A549 (cell line): ENCODE measurements at regions not wholly inside any gene's neighbourhood (a gene's known extent, or its start where the extent isn't known, plus 50 kb on each side); places are given as distances from the start of the nearest gene placed in this dataset.

Experiments
- ATAC-seq, 2 experiments: fragments of 200-7000 bp in 1 of 2; fragments of >200 bp in 1 of 2; cut with Nextera tagmentation in 1 of 2; cut with Tn5 transposase in 1 of 2; 3 replicates each; pipeline versions ENCODE4 v1.8.0 to v1.9.1; 2018 to 2020; ENCODE audit warnings: mild to moderate bottlenecking in 1 of 2, moderate library complexity in 1 of 2
- CTCF ChIA-PET: fragments of 300-600 bp; sonication (Branson Sonifier 250); formaldehyde crosslinking; extraction: SDS; loops from one replicate; lab custom pipeline; 2021; ENCODE audit warnings: antibody characterized with exemption, inconsistent platforms; lab: Yijun Ruan, JAX
- POLR2A ChIA-PET: fragments of 350-600 bp; formaldehyde crosslinking; extraction: SDS; loops from one replicate; lab custom pipeline; 2021; ENCODE audit warnings: antibody characterized with exemption, inconsistent platforms; lab: Yijun Ruan, JAX
- DNase-seq, 2 experiments: peaks; one replicate each; pipeline versions ENCODE4 v3.0.0 to v3.0.0-alpha.2; 2011 to 2016; ENCODE audit warnings: low read depth in 1 of 2, low spot score in 1 of 2
- FAIRE-seq: peaks from 2 replicates; lab custom pipeline; 2011; peaks lifted over from hg19 to GRCh38; lab: Jason Lieb, UNC
- H3K27ac ChIP-seq, 2 experiments: fragments of >200 bp; sonication (Bioruptor Twin); formaldehyde crosslinking; 3 replicates each; pipeline ENCODE4 v1.5.1; 2016 to 2017
- H3K4me1 ChIP-seq: fragments of >200 bp; sonication (Bioruptor Twin); formaldehyde crosslinking; 3 replicates; pipeline ENCODE4 v1.6.1; 2016
- H3K4me2 ChIP-seq: fragments of >200 bp; sonication (Bioruptor Twin); formaldehyde crosslinking; 3 replicates; pipeline ENCODE4 v1.6.1; 2016
- H3K4me3 ChIP-seq: fragments of >200 bp; sonication (Bioruptor Twin); formaldehyde crosslinking; 3 replicates; pipeline ENCODE4 v1.5.1; 2016
- H3K9me3 ChIP-seq: fragments of >200 bp; sonication (Bioruptor Twin); formaldehyde crosslinking; 3 replicates; pipeline ENCODE4 v1.6.1; 2016
- CBX2 ChIP-seq: fragments of 200-600 bp; sonication (generic); IDR thresholded peaks from 2 replicates; pipeline ENCODE4 v1.6.1; 2016; ENCODE audit warnings: low read depth, mild to moderate bottlenecking, borderline replicate concordance
- CEBPB ChIP-seq, 2 experiments: fragments of >200 bp in 1 of 2; sonication (Bioruptor Twin) in 1 of 2; formaldehyde crosslinking in 1 of 2; IDR thresholded peaks; 2 replicates each; pipeline ENCODE4 v1.6.1; 2012 to 2016
- CHD2 ChIP-seq: fragments of 150-350 bp; IDR thresholded peaks from 2 replicates; pipeline ENCODE4 v1.6.1; 2014; ENCODE audit warnings: low read length; ENCODE audit not compliant: partially characterized antibody
- CHD4 ChIP-seq: fragments of 200-600 bp; sonication (generic); IDR thresholded peaks from 2 replicates; pipeline ENCODE4 v1.6.1; 2016; ENCODE audit warnings: antibody characterized with exemption, mild to moderate bottlenecking, borderline replicate concordance
- EHMT2 ChIP-seq: fragments of 200-600 bp; sonication (generic); IDR thresholded peaks from 2 replicates; pipeline ENCODE4 v1.6.1; 2016; ENCODE audit warnings: antibody characterized with exemption, low read depth, mild to moderate bottlenecking, moderate library complexity
- EP300 ChIP-seq, 2 experiments: fragments of >200 bp; sonication (Bioruptor Twin); formaldehyde crosslinking; IDR thresholded peaks; 2 replicates in 1 of 2; 3 replicates in 1 of 2; pipeline ENCODE4 v1.6.1; 2016 to 2017
- FOSB ChIP-seq: fragments of 250-450 bp; sonication (Bioruptor Pico); IDR thresholded peaks from 2 replicates; pipeline ENCODE4 v1.5.0; 2020; ENCODE audit warnings: mild to moderate bottlenecking, moderate library complexity
- GATA3 ChIP-seq: IDR thresholded peaks from 2 replicates; pipeline ENCODE4 v1.6.1; 2012; ENCODE audit warnings: borderline replicate concordance
- HDAC2 ChIP-seq: fragments of 200-600 bp; sonication (generic); IDR thresholded peaks from 2 replicates; pipeline ENCODE4 v1.6.1; 2016
- HOXA7 ChIP-seq: fragments of 250-450 bp; sonication (Bioruptor Pico); IDR thresholded peaks from 2 replicates; pipeline ENCODE4 v1.5.0; 2020; ENCODE audit warnings: mild to moderate bottlenecking, moderate library complexity
- HOXB5 ChIP-seq: fragments of 250-450 bp; sonication (Bioruptor Pico); IDR thresholded peaks from 2 replicates; pipeline ENCODE4 v1.5.0; 2020; ENCODE audit warnings: mild to moderate bottlenecking, moderate library complexity
- JUN ChIP-seq, 2 experiments: fragments of >200 bp; sonication (Bioruptor Twin); formaldehyde crosslinking; IDR thresholded peaks; 2 replicates in 1 of 2; 3 replicates in 1 of 2; pipeline ENCODE4 v1.6.1; 2016 to 2017
- KDM1A ChIP-seq: fragments of 200-600 bp; sonication (generic); IDR thresholded peaks from 2 replicates; pipeline ENCODE4 v1.6.1; 2016; ENCODE audit warnings: low read depth, mild to moderate bottlenecking
- MAFK ChIP-seq: fragments of 450-650 bp; IDR thresholded peaks from 2 replicates; pipeline ENCODE4 v1.6.1; 2014; ENCODE audit not compliant: partially characterized antibody
- NFE2L2 ChIP-seq: fragments of 150-350 bp; conservative IDR thresholded peaks from 2 replicates; pipeline ENCODE4 v1.6.1; 2014; ENCODE audit warnings: low read length
- NPAS2 ChIP-seq: fragments of 250-450 bp; sonication (Bioruptor Pico); IDR thresholded peaks from 2 replicates; pipeline ENCODE4 v1.8.0; 2022; ENCODE audit warnings: mild to moderate bottlenecking, moderate library complexity, borderline replicate concordance
- NR3C1 ChIP-seq: fragments of >200 bp; sonication (Bioruptor Twin); formaldehyde crosslinking; IDR thresholded peaks from 3 replicates; pipeline ENCODE4 v1.6.1; 2017
- POLR2AphosphoS2 ChIP-seq: conservative IDR thresholded peaks from 2 replicates; pipeline ENCODE4 v1.6.1; 2012; ENCODE audit warnings: low read length, improper control_type of control experiment, inconsistent platforms
- RAD21 ChIP-seq, 2 experiments: fragments of >200 bp in 1 of 2; sonication (Bioruptor Twin) in 1 of 2; formaldehyde crosslinking in 1 of 2; IDR thresholded peaks in 1 of 2; conservative IDR thresholded peaks in 1 of 2; 2 replicates in 1 of 2; 3 replicates in 1 of 2; pipeline ENCODE4 v1.6.1; 2012 to 2018; ENCODE audit warnings: inconsistent platforms in 1 of 2
- SMC3 ChIP-seq: fragments of >200 bp; sonication (Bioruptor Twin); formaldehyde crosslinking; IDR thresholded peaks from 3 replicates; pipeline ENCODE4 v1.6.1; 2018; ENCODE audit warnings: inconsistent platforms
- ZFP36 ChIP-seq: fragments of 450-650 bp; IDR thresholded peaks from 2 replicates; pipeline ENCODE4 v1.6.1; 2014; ENCODE audit warnings: borderline replicate concordance; ENCODE audit not compliant: partially characterized antibody
- ZNF302 ChIP-seq: fragments of 250-450 bp; sonication (Bioruptor Pico); IDR thresholded peaks from 2 replicates; pipeline ENCODE4 v1.9.0; 2021; ENCODE audit warnings: inconsistent platforms, mild to moderate bottlenecking, moderate library complexity
- ZSCAN20 ChIP-seq: fragments of 250-450 bp; sonication (Bioruptor Pico); IDR thresholded peaks from 2 replicates; pipeline ENCODE4 v1.8.0; 2022; ENCODE audit warnings: mild to moderate bottlenecking, moderate library complexity
- WGBS: methylation state at CpG from one replicate; pipeline ENCODE4 v1.1.6; 2017; ENCODE audit errors: missing lambda C conversion rate; 5-methylcytosine and 5-hydroxymethylcytosine counted together
- TF ChIP-seq, protein P1 (sequence below): fragments of >200 bp; sonication (Bioruptor Twin); formaldehyde crosslinking; IDR thresholded peaks from 3 replicates; pipeline ENCODE4 v1.5.1; 2016
- TF ChIP-seq, protein P2 (sequence below): fragments of >200 bp; sonication (Bioruptor Twin); formaldehyde crosslinking; IDR thresholded peaks from 3 replicates; pipeline ENCODE4 v1.6.1; 2016
- TF ChIP-seq, protein P3 (sequence below): fragments of 250-450 bp; sonication (Bioruptor Pico); IDR thresholded peaks from 2 replicates; pipeline ENCODE4 v1.5.0; 2021; ENCODE audit warnings: mild to moderate bottlenecking, moderate library complexity, borderline replicate concordance
- TF ChIP-seq, protein P4 (sequence below): fragments of 450-650 bp; IDR thresholded peaks from 2 replicates; pipeline ENCODE4 v1.6.1; 2014; ENCODE audit warnings: antibody characterized with exemption
- TF ChIP-seq, protein P5 (sequence below): fragments of 150-350 bp; IDR thresholded peaks from 2 replicates; pipeline ENCODE4 v1.6.1; 2014; ENCODE audit warnings: low read depth, mild to moderate bottlenecking, low read length
- TF ChIP-seq, protein P6 (sequence below): fragments of >200 bp; sonication (Bioruptor Twin); formaldehyde crosslinking; IDR thresholded peaks from 2 replicates; pipeline ENCODE4 v1.6.1; 2016

DNA sequence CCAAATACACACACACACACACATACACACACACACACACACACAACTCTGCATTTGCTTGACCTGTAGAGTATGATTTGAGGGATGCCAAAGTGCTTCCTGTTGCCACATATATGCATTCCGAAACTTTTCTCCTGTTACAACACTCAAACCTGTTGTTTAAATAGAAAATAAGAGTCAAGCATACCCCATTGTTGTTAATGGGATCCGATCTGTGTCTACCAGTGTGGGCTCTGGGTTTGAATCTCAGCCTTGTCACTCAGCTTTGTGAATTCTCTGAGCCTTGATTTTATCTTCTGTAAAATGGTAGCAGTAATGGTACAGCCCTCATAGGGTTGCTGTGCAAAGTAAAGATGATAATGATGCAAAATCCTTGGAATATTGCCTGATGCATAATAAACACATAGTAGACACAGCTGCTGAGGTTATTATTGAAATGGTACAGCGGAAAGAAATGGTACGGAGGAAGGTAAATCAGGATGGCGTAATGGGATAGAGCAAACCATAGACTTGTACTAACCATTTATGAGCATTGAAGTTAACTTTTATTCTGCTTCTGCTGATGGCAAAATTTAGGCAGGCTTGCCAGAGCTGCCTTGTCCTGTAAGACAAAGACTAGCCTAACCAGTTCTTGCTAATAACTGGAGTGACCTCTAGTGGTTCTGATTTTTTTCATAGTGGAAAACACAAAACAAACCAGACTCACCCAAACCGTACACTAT lies 113.5 kb upstream of the PHACTR1 start (continued):
- TF ChIP-seq RAD21 (conservative IDR thresholded peaks at IDR 0.05 in 1 of 2, IDR thresholded peaks at IDR 0.05 in 1 of 2) = peak; percentile 96 to 97
- no peak for TF ChIP-seq CBX2
- TF ChIP-seq, protein P1, sequence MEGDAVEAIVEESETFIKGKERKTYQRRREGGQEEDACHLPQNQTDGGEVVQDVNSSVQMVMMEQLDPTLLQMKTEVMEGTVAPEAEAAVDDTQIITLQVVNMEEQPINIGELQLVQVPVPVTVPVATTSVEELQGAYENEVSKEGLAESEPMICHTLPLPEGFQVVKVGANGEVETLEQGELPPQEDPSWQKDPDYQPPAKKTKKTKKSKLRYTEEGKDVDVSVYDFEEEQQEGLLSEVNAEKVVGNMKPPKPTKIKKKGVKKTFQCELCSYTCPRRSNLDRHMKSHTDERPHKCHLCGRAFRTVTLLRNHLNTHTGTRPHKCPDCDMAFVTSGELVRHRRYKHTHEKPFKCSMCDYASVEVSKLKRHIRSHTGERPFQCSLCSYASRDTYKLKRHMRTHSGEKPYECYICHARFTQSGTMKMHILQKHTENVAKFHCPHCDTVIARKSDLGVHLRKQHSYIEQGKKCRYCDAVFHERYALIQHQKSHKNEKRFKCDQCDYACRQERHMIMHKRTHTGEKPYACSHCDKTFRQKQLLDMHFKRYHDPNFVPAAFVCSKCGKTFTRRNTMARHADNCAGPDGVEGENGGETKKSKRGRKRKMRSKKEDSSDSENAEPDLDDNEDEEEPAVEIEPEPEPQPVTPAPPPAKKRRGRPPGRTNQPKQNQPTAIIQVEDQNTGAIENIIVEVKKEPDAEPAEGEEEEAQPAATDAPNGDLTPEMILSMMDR = peak; percentile 73
- TF ChIP-seq FOSB (CRISPR knock-in tag) = no peak
- no peak for TF ChIP-seq GATA3
- TF ChIP-seq SMC3 = peak; percentile 94
- no peak for TF ChIP-seq ZNF302 (CRISPR knock-in tag)
- peak; percentile 71; the same call in 1 of the 2 replicates for TF ChIP-seq HDAC2
- peak; percentile 74; the same call in 1 of the 2 replicates for TF ChIP-seq KDM1A
- no peak for TF ChIP-seq HOXB5 (CRISPR knock-in tag)
- TF ChIP-seq ZSCAN20 (CRISPR knock-in tag) = no peak
- TF ChIP-seq, protein P2, sequence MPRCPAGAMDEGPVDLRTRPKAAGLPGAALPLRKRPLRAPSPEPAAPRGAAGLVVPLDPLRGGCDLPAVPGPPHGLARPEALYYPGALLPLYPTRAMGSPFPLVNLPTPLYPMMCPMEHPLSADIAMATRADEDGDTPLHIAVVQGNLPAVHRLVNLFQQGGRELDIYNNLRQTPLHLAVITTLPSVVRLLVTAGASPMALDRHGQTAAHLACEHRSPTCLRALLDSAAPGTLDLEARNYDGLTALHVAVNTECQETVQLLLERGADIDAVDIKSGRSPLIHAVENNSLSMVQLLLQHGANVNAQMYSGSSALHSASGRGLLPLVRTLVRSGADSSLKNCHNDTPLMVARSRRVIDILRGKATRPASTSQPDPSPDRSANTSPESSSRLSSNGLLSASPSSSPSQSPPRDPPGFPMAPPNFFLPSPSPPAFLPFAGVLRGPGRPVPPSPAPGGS = no peak
- TF ChIP-seq ZFP36 = no peak
- TF ChIP-seq EHMT2 = no peak
- no peak for TF ChIP-seq NFE2L2
- peak; percentile 3 to 17; a peak in 2 of 4 replicates for TF ChIP-seq CEBPB (IDR thresholded peaks at IDR 0.05)
- 0 out of 5 replicates have a peak, but pooled peaks of 1 of the 2 experiments have one; percentile 40 for TF ChIP-seq JUN (IDR thresholded peaks at IDR 0.05)
- no peak for TF ChIP-seq CHD2
- TF ChIP-seq EP300 (IDR thresholded peaks at IDR 0.05) = 0 out of 5 replicates have a peak, but pooled peaks of 1 of the 2 experiments have one; percentile 11
- TF ChIP-seq, protein P3, sequence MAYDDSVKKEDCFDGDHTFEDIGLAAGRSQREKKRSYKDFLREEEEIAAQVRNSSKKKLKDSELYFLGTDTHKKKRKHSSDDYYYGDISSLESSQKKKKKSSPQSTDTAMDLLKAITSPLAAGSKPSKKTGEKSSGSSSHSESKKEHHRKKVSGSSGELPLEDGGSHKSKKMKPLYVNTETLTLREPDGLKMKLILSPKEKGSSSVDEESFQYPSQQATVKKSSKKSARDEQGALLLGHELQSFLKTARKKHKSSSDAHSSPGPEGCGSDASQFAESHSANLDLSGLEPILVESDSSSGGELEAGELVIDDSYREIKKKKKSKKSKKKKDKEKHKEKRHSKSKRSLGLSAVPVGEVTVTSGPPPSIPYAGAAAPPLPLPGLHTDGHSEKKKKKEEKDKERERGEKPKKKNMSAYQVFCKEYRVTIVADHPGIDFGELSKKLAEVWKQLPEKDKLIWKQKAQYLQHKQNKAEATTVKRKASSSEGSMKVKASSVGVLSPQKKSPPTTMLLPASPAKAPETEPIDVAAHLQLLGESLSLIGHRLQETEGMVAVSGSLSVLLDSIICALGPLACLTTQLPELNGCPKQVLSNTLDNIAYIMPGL (CRISPR knock-in tag) = no peak
- no peak for TF ChIP-seq NR3C1

DNA sequence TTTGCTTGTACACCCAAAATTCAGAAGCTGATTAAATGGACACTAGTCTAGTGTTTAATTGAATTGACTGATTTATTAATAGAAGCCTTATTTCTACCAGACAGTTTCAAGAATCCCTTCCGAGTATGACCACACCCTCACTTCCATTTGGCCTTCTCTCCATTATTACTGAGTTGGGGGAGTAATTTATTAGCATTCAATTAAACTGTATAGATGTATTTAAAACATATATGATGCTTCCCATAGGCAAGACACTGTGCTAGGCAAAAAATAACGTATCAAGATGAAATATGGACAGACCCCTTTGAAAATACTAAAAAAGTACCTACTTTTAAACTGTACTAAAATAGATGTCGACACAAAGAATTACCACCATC lies 112.9 kb upstream of the PHACTR1 start:
- Histone ChIP-seq H3K4me2 (peak overlapping the region; percentile 53), H3K4me3 (no peak overlapping the region), H3K27ac (peak overlapping the region; percentile 87 to 93), H3K9me3 (no peaks in the 10 kb centered on the region), H3K4me1 (peaks cover 61% of the 10 kb centered on the region)
- DNase-seq = no peak
- no peak for ATAC-seq
- FAIRE-seq = no peak
- ChIA-PET CTCF (interaction anchor here (0.5 to 10.2 kb wide), 34 partner anchors 9 to 1014 kb away, joined by 3 to 208 read pairs (median 4); partner anchors contain the start of gene EDN1), POLR2A (interaction anchor here (1.2 to 1.8 kb wide), 2 partner anchors 309 to 313 kb away, joined by 6 to 15 read pairs; partner anchors contain the start of gene EDN1)
- WGBS = 32% methylated on average over 3 of the region's 3 CpGs
- TF ChIP-seq, protein P4, sequence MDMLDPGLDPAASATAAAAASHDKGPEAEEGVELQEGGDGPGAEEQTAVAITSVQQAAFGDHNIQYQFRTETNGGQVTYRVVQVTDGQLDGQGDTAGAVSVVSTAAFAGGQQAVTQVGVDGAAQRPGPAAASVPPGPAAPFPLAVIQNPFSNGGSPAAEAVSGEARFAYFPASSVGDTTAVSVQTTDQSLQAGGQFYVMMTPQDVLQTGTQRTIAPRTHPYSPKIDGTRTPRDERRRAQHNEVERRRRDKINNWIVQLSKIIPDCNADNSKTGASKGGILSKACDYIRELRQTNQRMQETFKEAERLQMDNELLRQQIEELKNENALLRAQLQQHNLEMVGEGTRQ = no peak
- no peak for TF ChIP-seq HOXA7 (CRISPR knock-in tag)
- TF ChIP-seq, protein P5, sequence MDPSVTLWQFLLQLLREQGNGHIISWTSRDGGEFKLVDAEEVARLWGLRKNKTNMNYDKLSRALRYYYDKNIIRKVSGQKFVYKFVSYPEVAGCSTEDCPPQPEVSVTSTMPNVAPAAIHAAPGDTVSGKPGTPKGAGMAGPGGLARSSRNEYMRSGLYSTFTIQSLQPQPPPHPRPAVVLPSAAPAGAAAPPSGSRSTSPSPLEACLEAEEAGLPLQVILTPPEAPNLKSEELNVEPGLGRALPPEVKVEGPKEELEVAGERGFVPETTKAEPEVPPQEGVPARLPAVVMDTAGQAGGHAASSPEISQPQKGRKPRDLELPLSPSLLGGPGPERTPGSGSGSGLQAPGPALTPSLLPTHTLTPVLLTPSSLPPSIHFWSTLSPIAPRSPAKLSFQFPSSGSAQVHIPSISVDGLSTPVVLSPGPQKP = no peak
- TF ChIP-seq POLR2AphosphoS2 = no peak
- no peak for TF ChIP-seq GATA3
- TF ChIP-seq HDAC2 = no peak
- TF ChIP-seq, protein P6, sequence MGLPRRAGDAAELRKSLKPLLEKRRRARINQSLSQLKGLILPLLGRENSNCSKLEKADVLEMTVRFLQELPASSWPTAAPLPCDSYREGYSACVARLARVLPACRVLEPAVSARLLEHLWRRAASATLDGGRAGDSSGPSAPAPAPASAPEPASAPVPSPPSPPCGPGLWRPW = no peak
- no peak for TF ChIP-seq CHD4
- no peak for TF ChIP-seq NPAS2 (CRISPR knock-in tag)
- TF ChIP-seq MAFK = no peak
- TF ChIP-seq JUN (IDR thresholded peaks at IDR 0.05) = no peak
- TF ChIP-seq NFE2L2 = no peak
- TF ChIP-seq RAD21 (conservative IDR thresholded peaks at IDR 0.05 in 1 of 2, IDR thresholded peaks at IDR 0.05 in 1 of 2) = no peak
